Liver (tissue), 3 donors: ENCODE measurements at regions not wholly inside any gene's neighbourhood (a gene's known extent, or its start where the extent isn't known, plus 50 kb on each side); places are given as distances from the start of the nearest gene placed in this dataset.

Source experiments
- CTCF ChIP-seq: fragments of 150-350 bp; IDR thresholded peaks from 2 replicates; pipeline ENCODE4 v1.5.1; 2017; ENCODE audit warnings: improper control_type of control experiment, low read depth, low read length; ENCODE audit not compliant: missing input control
- EGR1 ChIP-seq, 2 donors: IDR thresholded peaks; 2 replicates each; pipeline ENCODE4 v1.6.1; 2016 to 2018; ENCODE audit warnings: antibody characterized with exemption in 2 of 2, low read depth in 2 of 2
- MAX ChIP-seq: IDR thresholded peaks from 2 replicates; pipeline ENCODE4 v1.6.1; 2016; ENCODE audit warnings: antibody characterized with exemption
- donor health status: healthy.
- donor health status: healthy.

DNA sequence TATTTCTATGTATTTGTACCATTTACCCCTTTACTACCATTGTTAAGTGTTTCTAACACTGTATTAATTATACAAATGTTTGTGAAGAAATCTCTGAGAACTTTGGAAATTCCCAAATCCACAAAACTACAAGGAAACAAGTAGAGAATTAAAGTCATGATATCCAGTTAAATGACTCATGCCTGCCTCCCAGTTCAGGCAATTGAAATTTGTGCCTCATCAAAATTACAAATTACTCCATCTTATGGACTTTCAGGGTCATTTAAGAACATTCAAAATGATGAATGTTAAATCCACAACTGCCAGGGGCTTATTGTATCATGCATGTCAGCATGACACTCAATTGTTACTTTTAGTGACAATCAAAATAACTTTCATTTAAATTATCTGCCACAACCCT, 282.4 kb downstream of the ZNF326 start:
- TF ChIP-seq CTCF (no peak), MAX (no peak), EGR1 (IDR thresholded peaks at IDR 0.05; ENCODE audit: low read depth in 2 of 2) (no peak)
